ENCODE measurements at regions not wholly inside any gene's neighbourhood (a gene's known extent, or its start where the extent isn't known, plus 50 kb on each side); places are given as distances from the start of the nearest gene placed in this dataset.
"Not testable (repeated sequence)": the region's sequence is repeated elsewhere in the genome, so short reads cannot be mapped to it uniquely, and the experiment has no call there.

DNA sequence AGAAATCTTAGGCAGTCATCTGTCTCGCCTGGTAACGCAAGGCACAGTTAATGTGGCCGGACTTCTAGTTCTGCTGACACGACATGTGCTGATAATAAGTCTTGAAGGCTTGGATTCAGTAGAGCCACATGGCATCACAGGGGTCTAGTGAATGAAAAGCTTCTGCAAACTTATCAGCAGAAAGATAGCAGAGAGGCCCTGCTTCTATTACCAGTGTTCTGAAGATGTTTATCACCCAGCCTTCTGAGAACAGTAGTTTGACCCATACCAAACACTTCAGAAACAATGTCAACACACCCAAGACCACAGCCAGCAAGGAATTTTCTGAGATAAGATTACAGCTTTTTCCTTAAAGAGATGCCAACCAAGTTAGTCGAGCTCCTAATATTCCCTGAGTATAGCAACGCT, 102.7 kb upstream of the UMPS start:
- DNase-seq: no peak

- no peak for DNase-seq
Observed at GRCh38 chr3:124628863-124629262, 101.4 kb upstream of the UMPS start.

GRCh38 chr3:124629497-124629896, 100.8 kb upstream of the UMPS start:
- DNase-seq: no peak

GRCh38 chr3:124630960-124631359, 99.3 kb upstream of the UMPS start:
- no peak for DNase-seq

- no peak for DNase-seq
Observed at GRCh38 chr3:124631727-124632126, 98.5 kb upstream of the UMPS start.

- DNase-seq: no peak
Observed at GRCh38 chr3:124632566-124633140, 97.6 kb upstream of the UMPS start.

GRCh38 chr3:124633524-124633923, 96.7 kb upstream of the UMPS start:
- DNase-seq: no peak

DNA sequence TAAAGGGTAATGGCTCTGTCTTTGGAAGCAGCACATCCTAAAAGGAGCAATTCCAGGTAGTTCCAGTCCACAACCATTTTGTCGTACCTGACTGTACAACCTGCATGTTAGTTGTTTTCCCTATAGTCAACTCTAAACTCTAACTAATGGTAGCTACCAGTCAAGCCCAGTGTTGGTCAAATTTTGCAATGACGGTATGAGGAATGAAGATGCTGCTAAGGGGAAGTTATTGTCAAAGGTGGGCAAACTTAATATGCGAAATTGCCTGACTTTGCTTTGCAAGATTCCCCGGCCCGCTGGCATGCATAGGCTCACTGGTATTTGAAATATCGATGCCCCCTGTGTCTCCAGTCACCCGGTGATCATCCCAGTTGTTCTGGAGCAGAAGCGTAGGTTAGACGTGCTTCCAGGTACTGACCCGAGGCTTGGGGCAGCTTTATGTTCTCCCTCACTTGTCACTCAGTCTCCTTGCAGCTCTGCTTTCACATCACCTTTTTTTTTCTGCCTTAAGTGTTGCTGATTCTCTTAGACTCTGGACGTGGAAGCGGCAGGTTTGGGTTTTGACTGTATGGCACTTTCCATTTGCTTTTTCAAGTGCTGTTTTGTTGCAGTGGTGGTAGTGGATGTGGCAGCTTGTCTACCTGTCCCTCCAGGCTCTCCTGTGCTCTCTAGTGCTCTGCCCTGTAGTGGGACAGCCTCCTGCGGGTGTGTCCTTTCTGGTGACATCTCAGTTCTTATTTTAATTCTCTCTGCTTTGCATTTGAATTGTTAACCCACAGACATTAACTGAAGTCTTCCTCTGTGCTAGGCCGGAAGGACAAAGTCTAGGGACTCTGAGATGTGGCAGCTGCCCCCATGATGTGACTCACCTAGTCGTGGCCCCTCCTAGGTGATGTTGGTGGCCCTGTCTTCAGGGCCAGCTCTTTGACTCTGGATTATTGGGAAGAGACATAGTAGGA, 95.8 kb upstream of the UMPS start:
- DNase-seq: no peak

DNA sequence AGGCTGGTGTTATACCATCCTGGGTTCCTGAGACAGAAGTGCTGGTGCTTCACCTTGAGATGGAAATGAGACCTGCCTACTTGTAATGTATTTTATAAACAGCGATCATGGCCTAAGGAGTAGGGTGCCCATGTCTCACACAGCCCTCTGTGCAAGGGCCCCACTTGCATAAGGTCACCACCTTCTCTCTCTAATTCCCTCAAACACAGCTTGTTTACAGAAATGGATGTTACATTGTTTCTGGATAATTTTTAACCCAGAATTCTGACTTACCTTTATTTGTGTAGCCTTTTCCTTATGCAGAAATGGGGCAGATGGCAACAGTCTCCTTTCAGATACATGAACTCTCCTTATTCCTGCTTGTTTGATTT, 95.1 kb upstream of the UMPS start:
- DNase-seq: no peak

DNA sequence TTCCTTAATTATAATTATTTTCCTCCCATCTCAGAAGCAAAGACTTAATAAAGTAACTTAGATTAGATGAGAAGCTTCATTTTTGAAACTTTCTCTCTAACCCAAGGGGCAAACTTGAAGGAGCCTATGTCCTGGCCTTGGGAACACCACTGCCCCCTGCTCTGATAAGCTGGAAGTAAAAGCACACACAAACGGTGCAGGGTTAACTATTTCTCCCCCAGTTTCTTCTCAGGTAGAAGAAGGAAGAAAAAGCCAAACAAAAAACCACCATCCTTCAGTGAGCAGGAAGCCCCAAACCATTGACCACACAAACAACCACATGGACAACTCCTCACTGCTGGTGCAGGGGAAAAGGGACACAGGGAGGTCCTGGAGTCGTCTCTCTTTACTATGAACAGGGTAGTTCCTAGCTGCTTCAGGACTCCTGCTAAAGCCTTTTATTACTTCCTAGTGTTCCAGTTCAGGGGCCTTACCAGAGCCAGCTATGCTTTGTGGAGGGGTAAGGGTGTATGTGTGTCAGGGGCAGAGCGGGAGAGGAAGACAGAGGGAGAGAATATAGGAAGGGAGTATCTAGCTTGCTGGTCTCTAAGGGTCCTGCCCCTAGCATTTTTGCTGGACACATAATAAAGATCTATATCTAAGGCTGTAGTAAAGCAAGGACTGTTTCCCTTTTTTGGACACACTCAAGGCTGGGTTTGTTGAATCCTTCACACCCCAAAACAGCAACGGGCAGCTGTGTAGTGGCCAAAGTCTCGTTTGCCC, 94.0 kb upstream of the UMPS start:
- no peak for DNase-seq

GRCh38 chr3:124636863-124637296, 93.4 kb upstream of the UMPS start:
- DNase-seq: no peak

DNA sequence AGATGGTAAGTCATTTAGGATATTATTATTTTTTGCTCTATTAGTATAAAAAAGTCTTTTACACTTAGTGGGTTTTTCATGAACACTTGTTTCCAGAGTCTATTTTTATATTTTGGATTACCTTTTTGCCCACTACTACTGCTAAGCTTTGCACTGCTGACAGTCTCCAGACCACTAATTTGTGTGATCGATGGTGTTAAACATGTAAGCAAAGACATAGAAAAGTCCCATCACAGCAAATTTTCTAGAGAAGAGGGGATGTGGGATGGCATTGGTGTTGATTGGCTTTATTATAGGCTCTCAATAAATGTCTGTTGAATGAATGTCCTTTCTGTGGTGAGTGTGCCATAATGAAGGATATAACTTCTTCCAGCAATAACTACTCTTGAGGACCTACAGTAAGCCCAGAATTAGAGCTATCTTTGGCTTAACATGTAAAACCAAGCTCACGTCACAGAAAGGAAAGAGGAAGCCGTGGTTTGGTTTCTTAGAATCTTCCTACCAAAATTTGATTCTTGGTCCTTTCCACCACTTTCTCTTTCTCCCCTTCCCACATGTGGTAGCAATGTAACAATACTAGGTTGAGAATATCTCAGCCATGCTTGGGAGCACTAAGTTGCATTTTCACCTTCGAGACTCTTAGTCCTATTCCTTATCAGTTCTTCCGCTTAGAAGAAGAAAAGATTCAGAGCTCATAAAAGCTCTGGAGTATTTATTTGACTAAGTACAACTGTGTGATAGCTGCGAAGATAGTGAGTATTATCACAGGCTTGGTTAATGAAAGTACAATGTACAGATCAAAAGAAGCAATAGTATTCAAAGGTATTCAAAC, 90.6 kb upstream of the UMPS start:
- no peak for DNase-seq

DNA sequence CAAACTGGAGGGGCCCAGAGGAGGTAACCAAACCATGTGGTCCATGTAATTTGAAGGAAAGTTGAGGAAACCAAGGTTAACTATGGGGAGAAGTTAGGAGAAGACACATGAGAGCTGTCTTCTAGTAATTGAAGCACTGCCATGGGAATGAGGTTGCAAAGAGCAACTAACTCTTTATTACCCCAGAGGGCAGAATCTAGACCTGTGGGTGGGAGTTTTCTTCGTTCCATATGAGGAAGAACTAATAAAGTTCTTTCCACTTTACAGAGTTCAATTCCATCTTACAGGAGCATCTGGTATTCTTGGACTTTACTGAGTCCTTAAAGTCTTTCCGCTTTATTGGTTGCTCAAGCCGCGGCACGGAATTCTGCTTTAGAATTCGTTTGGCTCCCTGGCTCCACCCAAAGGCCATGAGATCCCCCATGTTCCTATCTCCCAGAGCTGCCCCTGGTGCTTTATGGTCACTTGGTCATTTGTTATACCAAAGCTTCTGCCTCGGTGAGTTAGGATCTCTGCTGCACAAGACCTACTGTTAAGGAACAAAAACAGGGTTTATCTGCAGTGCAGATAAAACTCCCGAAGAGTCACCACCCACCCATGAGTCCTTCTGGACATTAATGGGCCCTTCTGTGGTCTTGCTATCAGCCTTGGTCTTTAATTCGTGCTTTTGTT, 89.5 kb upstream of the UMPS start:
- DNase-seq: no peak

DNA sequence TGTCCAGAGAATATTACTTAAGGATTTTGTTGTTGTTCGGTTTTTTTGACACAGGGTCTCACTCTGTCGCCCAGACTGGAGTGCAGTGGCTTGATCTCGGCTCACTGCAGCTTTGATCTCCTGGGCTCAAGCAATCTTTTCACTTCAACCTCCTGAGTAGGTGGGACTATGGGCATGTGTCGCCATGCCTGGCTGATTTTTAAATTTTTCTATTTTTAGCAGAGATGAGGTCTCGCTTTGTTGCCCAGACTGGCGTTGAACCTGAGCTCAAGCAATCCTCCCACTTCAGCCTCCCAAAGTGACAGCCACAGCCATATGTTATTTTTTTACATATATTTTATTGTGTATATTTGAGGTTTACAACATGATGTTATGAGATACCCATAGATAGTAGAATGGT, 86.8 kb upstream of the UMPS start:
- no peak for DNase-seq

GRCh38 chr3:124646186-124646585, 84.1 kb upstream of the UMPS start:
- DNase-seq: not testable (repeated sequence)

DNA sequence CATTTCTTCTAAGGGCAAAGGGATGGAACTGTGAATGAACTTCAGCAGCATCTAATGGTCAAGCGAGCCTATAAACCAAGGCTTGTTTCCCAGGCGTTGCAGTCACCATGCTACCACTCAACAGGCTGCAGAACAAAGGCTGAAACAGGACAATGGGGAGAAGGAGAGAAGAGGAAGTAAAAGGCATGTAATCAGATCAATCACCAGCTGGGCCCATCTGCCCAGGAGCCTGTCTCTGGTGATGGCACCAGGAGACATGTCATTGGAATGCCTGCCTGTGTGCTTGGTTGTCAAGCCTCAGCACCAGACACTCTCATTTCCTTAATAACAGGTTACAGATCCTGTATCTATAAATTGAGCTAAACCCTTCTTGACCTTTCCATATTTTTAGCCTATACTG, 81.7 kb upstream of the UMPS start:
- DNase-seq: peak; percentile 4

- no peak for DNase-seq
Observed at GRCh38 chr3:124650798-124651197, 79.5 kb upstream of the UMPS start.

- DNase-seq: not testable (repeated sequence)
Observed at GRCh38 chr3:124651416-124651815, 78.8 kb upstream of the UMPS start.

- DNase-seq: no peak
Observed at GRCh38 chr3:124652009-124652408, 78.2 kb upstream of the UMPS start.

DNA sequence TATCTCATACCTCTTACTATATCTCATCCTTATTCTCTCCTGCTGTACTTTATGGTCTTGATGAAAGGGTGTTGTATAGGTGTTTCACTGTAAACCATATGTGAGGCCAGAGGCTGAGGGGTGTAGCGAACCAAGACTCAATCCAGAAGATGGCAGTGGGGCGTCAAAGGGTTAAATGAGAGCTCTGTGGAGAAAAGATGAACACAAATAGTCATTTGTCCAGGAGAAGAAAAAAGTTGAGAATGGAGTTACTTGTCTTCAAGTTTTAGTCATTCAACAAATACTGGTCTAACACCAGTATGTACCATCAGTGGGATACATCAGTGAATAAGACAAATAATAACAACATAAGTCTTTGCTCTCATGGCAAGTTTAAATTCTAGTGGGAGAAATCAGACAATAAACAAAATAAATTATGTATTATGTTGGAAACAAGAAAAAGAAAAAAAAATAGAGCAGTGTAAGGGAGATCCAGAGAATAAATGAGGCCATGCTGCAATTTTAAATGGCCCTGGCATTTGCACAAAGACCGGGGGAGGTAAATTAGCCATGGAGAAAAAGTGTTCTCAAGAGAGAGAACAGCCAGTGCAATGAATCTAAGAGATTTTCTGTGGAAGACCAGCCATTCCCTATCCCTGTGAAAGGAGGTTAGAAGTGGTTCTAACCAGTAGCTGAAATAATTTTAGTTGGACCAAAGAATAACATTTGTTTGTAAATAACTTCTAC, 77.0 kb upstream of the UMPS start:
- DNase-seq: no peak

DNA sequence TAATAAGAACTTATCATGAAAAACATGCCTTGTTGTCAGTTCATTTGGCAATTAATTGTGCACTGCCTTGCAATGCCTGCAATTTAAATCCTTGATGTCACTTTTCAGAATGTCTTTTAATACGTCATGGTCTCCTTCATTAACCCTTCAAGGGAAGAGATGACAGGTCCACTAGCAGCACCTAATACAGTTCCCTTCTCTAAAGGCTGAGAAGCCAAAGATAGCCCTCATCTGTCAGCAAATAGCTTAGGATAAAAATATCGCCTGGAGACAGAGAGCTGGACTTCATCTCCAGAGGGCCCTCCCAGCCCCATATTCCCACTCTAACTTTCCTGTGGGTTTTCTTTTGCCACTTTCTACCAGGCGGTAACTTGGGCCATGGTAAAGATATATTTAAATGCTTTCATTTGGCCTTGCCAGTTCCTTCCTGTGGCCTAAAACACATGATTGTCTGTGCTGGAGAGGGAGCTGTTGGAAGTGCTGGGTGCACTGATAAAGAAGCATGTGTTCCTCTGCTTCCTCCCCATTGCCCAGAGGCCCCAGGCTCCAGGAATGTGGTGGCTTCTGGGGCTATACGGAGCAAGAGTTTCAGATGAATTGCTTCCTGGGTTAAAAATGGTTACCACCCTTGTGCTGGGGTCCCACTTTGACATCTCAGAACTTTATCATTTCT, 76.3 kb upstream of the UMPS start:
- no peak for DNase-seq

Data from COR-L47 (cell line).